Ovary (tissue), 3 donors: ENCODE measurements at regions not wholly inside any gene's neighbourhood (a gene's known extent, or its start where the extent isn't known, plus 50 kb on each side); places are given as distances from the start of the nearest gene placed in this dataset.

ENCODE experiments used
- CTCF ChIP-seq, 3 donors: fragments of 450-650 bp in 2 of 3; fragments of 200-600 bp in 1 of 3; IDR thresholded peaks; one replicate each; pipeline versions ENCODE4 v1.5.1 to v1.8.0; 2016 to 2022; ENCODE audit warnings: antibody characterized with exemption in 3 of 3, mild to moderate bottlenecking in 1 of 3
- POLR2A ChIP-seq: fragments of 450-650 bp; IDR thresholded peaks from one replicate; pipeline ENCODE4 v1.6.1; 2017; ENCODE audit warnings: antibody characterized with exemption, mild to moderate bottlenecking, moderate library complexity
- donor health status: DM: no; HTN: no; CAD: no.

- TF ChIP-seq CTCF (IDR thresholded peaks at IDR 0.05) = no peak
- no peak for TF ChIP-seq POLR2A
These were observed 1325.4 kb downstream of the PLA2G4A start for GRCh38 chr1:188154196-188154595.
